IMR-90 (cell line): ENCODE measurements at regions not wholly inside any gene's neighbourhood (a gene's known extent, or its start where the extent isn't known, plus 50 kb on each side); places are given as distances from the start of the nearest gene placed in this dataset.

Source experiments
- ATAC-seq: fragments of 200-7000 bp; cut with Tn5 transposase; 2 replicates; pipeline ENCODE4 v1.9.1; 2020; ENCODE audit warnings: low read depth, mild to moderate bottlenecking, moderate library complexity
- BruUV-seq: library from RNA; stranded (reverse); fragments of 400-500 nt; replicated peaks from 2 replicates; lab custom pipeline; 2021; lab: Mats Ljungman, UMichigan
- CTCF ChIA-PET: fragments of 300-600 bp; formaldehyde crosslinking; extraction: SDS; loops from one replicate; lab custom pipeline; 2021; ENCODE audit warnings: antibody characterized with exemption; lab: Yijun Ruan, JAX
- POLR2A ChIA-PET: fragments of 300-600 bp; sonication (Branson Sonifier 250); formaldehyde crosslinking; loops from one replicate; lab custom pipeline; 2022; ENCODE audit warnings: antibody characterized with exemption; ENCODE audit not compliant: unreplicated experiment; lab: Charles Lee
- DNase-seq: peaks from one replicate; pipeline ENCODE4 v3.0.0; 2013
- H2AFZ ChIP-seq: replicated peaks from 2 replicates; pipeline ENCODE3; 2013; ENCODE audit warnings: low read length, mild to moderate bottlenecking; ENCODE audit not compliant: poor library complexity
- H2AK5ac ChIP-seq: 2 replicates; pipeline ENCODE4 v1.6.1; 2013; ENCODE audit warnings: low read depth, low read length, inconsistent platforms
- H2AK9ac ChIP-seq: replicated peaks from 2 replicates; pipeline ENCODE3; 2013; ENCODE audit warnings: mild to moderate bottlenecking, low read depth, low read length, moderate library complexity; ENCODE audit not compliant: poor library complexity
- H2BK120ac ChIP-seq: 2 replicates; pipeline ENCODE4 v1.6.1; 2013; ENCODE audit warnings: low read depth, low read length, inconsistent platforms
- H2BK15ac ChIP-seq: 3 replicates; pipeline ENCODE4 v1.6.1; 2013; ENCODE audit warnings: low read depth, low read length, inconsistent platforms
- H2BK20ac ChIP-seq: 2 replicates; pipeline ENCODE4 v1.6.1; 2013; ENCODE audit warnings: low read depth, mild to moderate bottlenecking, inconsistent platforms, low read length, moderate library complexity
- H2BK5ac ChIP-seq: 2 replicates; pipeline ENCODE4 v1.6.1; 2013; ENCODE audit warnings: mild to moderate bottlenecking, low read depth, low read length, inconsistent platforms; ENCODE audit not compliant: poor library complexity, severe bottlenecking
- H3K14ac ChIP-seq: replicated peaks from 2 replicates; pipeline ENCODE4 v1.6.1; 2013; ENCODE audit warnings: low read depth, low read length, inconsistent platforms
- H3K18ac ChIP-seq: 2 replicates; pipeline ENCODE4 v1.6.1; 2013; ENCODE audit warnings: low read depth, low read length, control low read depth
- H3K23ac ChIP-seq: 2 replicates; pipeline ENCODE4 v1.6.1; 2013; ENCODE audit warnings: low read depth, low read length, inconsistent platforms
- H3K27ac ChIP-seq: 2 replicates; pipeline ENCODE4 v1.5.1; 2013; ENCODE audit warnings: mild to moderate bottlenecking, control low read depth, low read length; ENCODE audit not compliant: insufficient read depth
- H3K27me3 ChIP-seq: 2 replicates; pipeline ENCODE4 v1.6.1; 2013; ENCODE audit warnings: low read length; ENCODE audit not compliant: control insufficient read depth, insufficient read depth
- H3K36me3 ChIP-seq: 2 replicates; pipeline ENCODE4 v1.6.1; 2013; ENCODE audit warnings: low read length, mixed read lengths; ENCODE audit not compliant: control insufficient read depth, insufficient read depth
- H3K4ac ChIP-seq: 2 replicates; pipeline ENCODE4 v1.6.1; 2013; ENCODE audit warnings: low read depth, low read length, inconsistent platforms
- H3K4me1 ChIP-seq: 2 replicates; pipeline ENCODE4 v1.6.1; 2013; ENCODE audit warnings: low read length, mixed read lengths; ENCODE audit not compliant: control insufficient read depth, insufficient read depth
- H3K4me2 ChIP-seq: 2 replicates; pipeline ENCODE4 v1.6.1; 2013; ENCODE audit warnings: low read depth, mild to moderate bottlenecking, control low read depth, low read length, moderate library complexity
- H3K4me3 ChIP-seq: 2 replicates; pipeline ENCODE4 v1.5.1; 2013; ENCODE audit warnings: low read depth, mild to moderate bottlenecking, control low read depth, low read length, moderate library complexity; ENCODE audit not compliant: insufficient read depth
- H3K56ac ChIP-seq: 2 replicates; pipeline ENCODE4 v1.6.1; 2013; ENCODE audit warnings: low read length, inconsistent platforms; ENCODE audit not compliant: insufficient read depth; ENCODE audit errors: extremely low read depth
- H3K79me1 ChIP-seq, 2 experiments: 2 replicates each; pipeline ENCODE4 v1.6.1; 2013; ENCODE audit warnings: low read length in 2 of 2, inconsistent platforms in 1 of 2, low read depth in 1 of 2
- H3K9ac ChIP-seq: 2 replicates; pipeline ENCODE4 v1.6.1; 2013; ENCODE audit warnings: low read depth, low read length, control low read depth
- H3K9me1 ChIP-seq: 2 replicates; pipeline ENCODE4 v1.6.1; 2013; ENCODE audit warnings: low read length, inconsistent platforms; ENCODE audit not compliant: insufficient read depth
- H3K9me3 ChIP-seq: 2 replicates; pipeline ENCODE4 v1.6.1; 2013; ENCODE audit warnings: low read length; ENCODE audit not compliant: control insufficient read depth, insufficient read depth
- H4K20me1 ChIP-seq: 2 replicates; pipeline ENCODE4 v1.6.1; 2013; ENCODE audit warnings: low read length, inconsistent platforms; ENCODE audit not compliant: insufficient read depth
- H4K5ac ChIP-seq: 2 replicates; pipeline ENCODE4 v1.6.1; 2013; ENCODE audit warnings: mild to moderate bottlenecking, low read depth, low read length, control low read depth
- H4K8ac ChIP-seq, 2 experiments: 2 replicates each; pipeline ENCODE4 v1.6.1; 2013; ENCODE audit warnings: low read depth in 2 of 2, low read length in 2 of 2, control low read depth in 1 of 2, inconsistent platforms in 1 of 2
- H4K91ac ChIP-seq: 2 replicates; pipeline ENCODE4 v1.6.1; 2013; ENCODE audit warnings: low read depth, low read length, inconsistent platforms; ENCODE audit not compliant: insufficient read depth
- MAFK ChIP-seq: IDR thresholded peaks from 2 replicates; pipeline ENCODE4 v1.6.1; 2012; ENCODE audit warnings: low read depth, low read length, improper control_type of control experiment
- MXI1 ChIP-seq: IDR thresholded peaks from 2 replicates; pipeline ENCODE4 v1.6.1; 2012; ENCODE audit warnings: low read depth, mild to moderate bottlenecking, low read length, moderate library complexity, borderline replicate concordance
- NFE2L2 ChIP-seq: fragments of 150-350 bp; IDR thresholded peaks from 2 replicates; pipeline ENCODE4 v1.6.1; 2016; ENCODE audit warnings: low read depth, mild to moderate bottlenecking, low read length
- RCOR1 ChIP-seq: IDR thresholded peaks from 2 replicates; pipeline ENCODE4 v1.6.1; 2012; ENCODE audit warnings: mild to moderate bottlenecking, low read length, improper control_type of control experiment; ENCODE audit not compliant: insufficient replicate concordance
- WGBS, 2 experiments: methylation state at CpG; one replicate each; pipeline versions ENCODE4 v1.1.5 to v1.1.7; 2013; ENCODE audit warnings: missing lambda C conversion rate in 2 of 2; ENCODE audit not compliant: insufficient read length in 1 of 2; ENCODE audit errors: extremely low coverage in 2 of 2; 5-methylcytosine and 5-hydroxymethylcytosine counted together
- dilution Hi-C: fragments of 300-500 bp; cut with HindIII; formaldehyde crosslinking; loops from one replicate; pipeline ENCODE4 v1.14.3; 2018; ENCODE audit warnings: low sequenced_read_pairs; ENCODE audit not compliant: unreplicated experiment
- in situ Hi-C: fragments of 300-500 bp; cut with MboI; formaldehyde crosslinking; loops from 3 replicates; pipeline ENCODE4 v1.14.3; 2019; ENCODE audit warnings: low sequenced_read_pairs, inconsistent platforms, mixed read lengths
- intact Hi-C: fragments of 100-400 bp; cut with micrococcal nuclease; formaldehyde crosslinking; loops from 2 replicates; pipeline ENCODE4 v1.10.0; 2022

- no peak overlapping the region for H3K4me3 ChIP-seq
- H3K27ac ChIP-seq = no peak overlapping the region
- no peaks in the 10 kb centered on the region for H3K4me1 ChIP-seq
- H3K79me1 ChIP-seq = no peaks in the 10 kb centered on the region
- no peaks in the 10 kb centered on the region for H3K36me3 ChIP-seq
- BruUV-seq = no TSS peak
- H2BK15ac ChIP-seq = no peak overlapping the region
- TF ChIP-seq RCOR1 = no peak
- TF ChIP-seq MXI1 = no peak
- no peak for TF ChIP-seq NFE2L2
- no peak for TF ChIP-seq MAFK
- no peak overlapping the region for H3K4ac ChIP-seq
- no peak overlapping the region for H2BK20ac ChIP-seq
- H2AK5ac ChIP-seq = no peak overlapping the region
- 80% methylated on average over 1 of the region's 2 CpGs; no CpG with 5 or more reads in 1 of the 2 experiments for WGBS, 2 experiments
- ChIA-PET POLR2A (no interaction called here), CTCF (no interaction called here)
- H3K18ac ChIP-seq = no peak overlapping the region
- H2AK9ac ChIP-seq = no peak overlapping the region
- no peak overlapping the region for H2BK120ac ChIP-seq
- no peak overlapping the region for H4K91ac ChIP-seq
- dilution Hi-C loops = no loop called here
- H2BK5ac ChIP-seq = no peak overlapping the region
- DNase-seq (no peak), ATAC-seq (no peak)
- no peak overlapping the region for H3K23ac ChIP-seq
- H3K4me2 ChIP-seq = no peak overlapping the region
- H4K5ac ChIP-seq = no peak overlapping the region
- H3K9ac ChIP-seq = no peak overlapping the region
- no peak overlapping the region for H4K8ac ChIP-seq
- H2AFZ ChIP-seq = no peak overlapping the region
- H3K14ac ChIP-seq = no peak overlapping the region
- in situ Hi-C loops = no loop called here
- no peaks in the 10 kb centered on the region for H3K9me1 ChIP-seq
- no peaks in the 10 kb centered on the region for H4K20me1 ChIP-seq
- H3K27me3 ChIP-seq = no peaks in the 10 kb centered on the region
- intact Hi-C loops = no loop called here
- no peak overlapping the region for H3K56ac ChIP-seq
- peaks cover 14% of the 10 kb centered on the region for H3K9me3 ChIP-seq
Measured at GRCh38 chr12:118750666-118751065, 230.7 kb upstream of the SRRM4 start.
